ENCODE measurements at regions not wholly inside any gene's neighbourhood (a gene's known extent, or its start where the extent isn't known, plus 50 kb on each side); places are given as distances from the start of the nearest gene placed in this dataset.

- TF ChIP-seq, protein P1, sequence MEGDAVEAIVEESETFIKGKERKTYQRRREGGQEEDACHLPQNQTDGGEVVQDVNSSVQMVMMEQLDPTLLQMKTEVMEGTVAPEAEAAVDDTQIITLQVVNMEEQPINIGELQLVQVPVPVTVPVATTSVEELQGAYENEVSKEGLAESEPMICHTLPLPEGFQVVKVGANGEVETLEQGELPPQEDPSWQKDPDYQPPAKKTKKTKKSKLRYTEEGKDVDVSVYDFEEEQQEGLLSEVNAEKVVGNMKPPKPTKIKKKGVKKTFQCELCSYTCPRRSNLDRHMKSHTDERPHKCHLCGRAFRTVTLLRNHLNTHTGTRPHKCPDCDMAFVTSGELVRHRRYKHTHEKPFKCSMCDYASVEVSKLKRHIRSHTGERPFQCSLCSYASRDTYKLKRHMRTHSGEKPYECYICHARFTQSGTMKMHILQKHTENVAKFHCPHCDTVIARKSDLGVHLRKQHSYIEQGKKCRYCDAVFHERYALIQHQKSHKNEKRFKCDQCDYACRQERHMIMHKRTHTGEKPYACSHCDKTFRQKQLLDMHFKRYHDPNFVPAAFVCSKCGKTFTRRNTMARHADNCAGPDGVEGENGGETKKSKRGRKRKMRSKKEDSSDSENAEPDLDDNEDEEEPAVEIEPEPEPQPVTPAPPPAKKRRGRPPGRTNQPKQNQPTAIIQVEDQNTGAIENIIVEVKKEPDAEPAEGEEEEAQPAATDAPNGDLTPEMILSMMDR (IDR thresholded peaks at IDR 0.05): no peak
- TF ChIP-seq POLR2AphosphoS5 (IDR thresholded peaks at IDR 0.05; ENCODE audit: low read depth, low read length) (no peak), SIN3A (IDR thresholded peaks at IDR 0.05; ENCODE audit: borderline replicate concordance, insufficient read depth, low read depth, low read length) (no peak), REST (IDR thresholded peaks at IDR 0.05; ENCODE audit: insufficient read depth in 1 of 2, low read depth in 2 of 2, low read length in 1 of 2) (no peak)
Measured at GRCh38 chr9:32200241-32200640, 184.2 kb upstream of the ACO1 start.
